ENCODE measurements at regions not wholly inside any gene's neighbourhood (a gene's known extent, or its start where the extent isn't known, plus 50 kb on each side); places are given as distances from the start of the nearest gene placed in this dataset.

DNA sequence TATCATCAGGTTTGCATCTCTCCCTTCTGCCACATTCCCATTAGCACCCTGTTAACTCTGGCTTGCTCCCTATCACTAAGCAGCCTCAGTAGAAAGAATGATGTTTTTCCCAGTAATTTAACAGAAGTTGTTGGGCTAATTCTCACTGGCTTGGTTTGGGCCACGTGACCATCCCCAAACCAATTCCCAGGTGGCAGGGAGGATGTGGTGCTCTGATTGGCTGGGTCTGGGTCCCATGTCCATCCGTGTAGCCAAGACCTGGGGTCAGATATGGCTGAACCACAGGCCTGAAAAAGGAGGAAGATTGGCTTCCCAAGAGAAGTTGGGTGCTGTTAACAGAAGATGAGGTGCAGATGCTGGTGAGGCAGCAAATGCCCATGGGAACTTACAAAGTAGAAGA is 122.0 kb downstream of the BOD1 start:
- Histone ChIP-seq H3K4me3 (replicated peaks in 1 of 3; ENCODE audit: insufficient read depth in 1 of 3, low read depth in 1 of 3, low read length in 3 of 3) (no peak overlapping the region), H2AFZ (ENCODE audit: low read depth, low read length) (no peak overlapping the region), H4K20me1 (replicated peaks; ENCODE audit: control insufficient read depth, extremely low read depth, insufficient read depth, low read length) (no peaks in the 10 kb centered on the region), H3K4me1 (ENCODE audit: control insufficient read depth, extremely low read depth, insufficient read depth, low read length) (no peaks in the 10 kb centered on the region), H3K9ac (replicated peaks; ENCODE audit: extremely low read depth, insufficient read depth, low read length) (no peak overlapping the region), H3K36me3 (ENCODE audit: control insufficient read depth in 2 of 2, extremely low read depth in 1 of 2, insufficient read depth in 2 of 2, low read length in 2 of 2) (no peaks in the 10 kb centered on the region), H3K4me2 (ENCODE audit: insufficient read depth, low read length) (no peak overlapping the region), H3K79me2 (ENCODE audit: control insufficient read depth, insufficient read depth, low read length) (no peaks in the 10 kb centered on the region), H3K9me3 (replicated peaks; ENCODE audit: control insufficient read depth, insufficient read depth, low read length) (no peaks in the 10 kb centered on the region), H3K27me3 (ENCODE audit: control insufficient read depth in 2 of 2, insufficient read depth in 2 of 2, low read length in 2 of 2) (no peaks in the 10 kb centered on the region), H3K9me1 (replicated peaks; ENCODE audit: control insufficient read depth, extremely low read depth, insufficient read depth, low read length) (no peaks in the 10 kb centered on the region), H3K27ac (ENCODE audit: insufficient read depth, low read depth, low read length) (no peak overlapping the region)
- DNase-seq (ENCODE audit: low read depth, low spot score) (no peak), FAIRE-seq (no peak)
- dilution Hi-C loops (cut with MboI; ENCODE audit: extremely low pct_ligation_motif_present, low sequenced_read_pairs) (no loop called here), intact Hi-C loops (cut with micrococcal nuclease) (no loop called here)
- ChIA-PET POLR2A (no interaction called here), CTCF (no interaction called here)
- TF ChIP-seq GATA2 (IDR thresholded peaks at IDR 0.05; ENCODE audit: insufficient read depth, insufficient read length, low read depth, low read length) (no peak), FOS (IDR thresholded peaks at IDR 0.05; ENCODE audit: borderline replicate concordance, insufficient read depth, low read length) (no peak), JUN (IDR thresholded peaks at IDR 0.05; ENCODE audit: borderline replicate concordance, insufficient read depth, insufficient read length, low read depth) (no peak), POLR2AphosphoS5 (IDR thresholded peaks at IDR 0.05; ENCODE audit: insufficient read depth, low read depth, low read length) (no peak), EZH2 (IDR thresholded peaks at IDR 0.05; ENCODE audit: borderline replicate concordance, low read depth, low read length, severe bottlenecking) (no peak), MYC (IDR thresholded peaks at IDR 0.05; ENCODE audit: low read depth, low read length) (no peak), POLR2A (IDR thresholded peaks at IDR 0.05; ENCODE audit: low read depth, low read length) (no peak)
- TF ChIP-seq, protein P1, sequence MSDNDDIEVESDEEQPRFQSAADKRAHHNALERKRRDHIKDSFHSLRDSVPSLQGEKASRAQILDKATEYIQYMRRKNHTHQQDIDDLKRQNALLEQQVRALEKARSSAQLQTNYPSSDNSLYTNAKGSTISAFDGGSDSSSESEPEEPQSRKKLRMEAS (IDR thresholded peaks at IDR 0.05; ENCODE audit: insufficient read depth, insufficient read length) = no peak
- TF ChIP-seq, protein P2, sequence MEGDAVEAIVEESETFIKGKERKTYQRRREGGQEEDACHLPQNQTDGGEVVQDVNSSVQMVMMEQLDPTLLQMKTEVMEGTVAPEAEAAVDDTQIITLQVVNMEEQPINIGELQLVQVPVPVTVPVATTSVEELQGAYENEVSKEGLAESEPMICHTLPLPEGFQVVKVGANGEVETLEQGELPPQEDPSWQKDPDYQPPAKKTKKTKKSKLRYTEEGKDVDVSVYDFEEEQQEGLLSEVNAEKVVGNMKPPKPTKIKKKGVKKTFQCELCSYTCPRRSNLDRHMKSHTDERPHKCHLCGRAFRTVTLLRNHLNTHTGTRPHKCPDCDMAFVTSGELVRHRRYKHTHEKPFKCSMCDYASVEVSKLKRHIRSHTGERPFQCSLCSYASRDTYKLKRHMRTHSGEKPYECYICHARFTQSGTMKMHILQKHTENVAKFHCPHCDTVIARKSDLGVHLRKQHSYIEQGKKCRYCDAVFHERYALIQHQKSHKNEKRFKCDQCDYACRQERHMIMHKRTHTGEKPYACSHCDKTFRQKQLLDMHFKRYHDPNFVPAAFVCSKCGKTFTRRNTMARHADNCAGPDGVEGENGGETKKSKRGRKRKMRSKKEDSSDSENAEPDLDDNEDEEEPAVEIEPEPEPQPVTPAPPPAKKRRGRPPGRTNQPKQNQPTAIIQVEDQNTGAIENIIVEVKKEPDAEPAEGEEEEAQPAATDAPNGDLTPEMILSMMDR (IDR thresholded peaks at IDR 0.05; ENCODE audit: extremely low read depth in 1 of 2, insufficient read depth in 1 of 2, low read depth in 1 of 2, low read length in 2 of 2) = no peak
- no TSS peak for BruUV-seq (replicated peaks)
